ENCODE measurements at regions not wholly inside any gene's neighbourhood (a gene's known extent, or its start where the extent isn't known, plus 50 kb on each side); places are given as distances from the start of the nearest gene placed in this dataset.

GRCh38 chr19:31874313-31874712 is 471.1 kb upstream of the ZNF507 start:
- Histone ChIP-seq H3K4me3 (no peak overlapping the region), H3K4me1 (no peaks in the 10 kb centered on the region), H3K9me3 (no peaks in the 10 kb centered on the region), H3K27me3 (no peaks in the 10 kb centered on the region), H3K27ac (no peak overlapping the region), H3K36me3 (ENCODE audit: low read depth, missing control alignments) (no peaks in the 10 kb centered on the region)
- TF ChIP-seq CTCF (IDR thresholded peaks at IDR 0.05), result no peak
- no peak for TF ChIP-seq POLR2A (IDR thresholded peaks at IDR 0.05)
- DNase-seq, result no peak
- intact Hi-C loops (cut with DNase I; ENCODE audit: low total_unique reads), result no loop called here
- WGBS, 2 donors, result 82 to 83% methylated on average over 4 of the region's 4 CpGs

GRCh38 chr19:31875591-31875990 is 469.8 kb upstream of the ZNF507 start:
- 77 to 88% methylated on average over 16 of the region's 16 CpGs for WGBS, 2 donors
- intact Hi-C loops (cut with DNase I; ENCODE audit: low total_unique reads), result no loop called here
- DNase-seq, result no peak
- no peaks in the 10 kb centered on the region for H3K9me3 ChIP-seq
- no peaks in the 10 kb centered on the region for H3K4me1 ChIP-seq
- H3K27me3 ChIP-seq, result no peaks in the 10 kb centered on the region
- TF ChIP-seq POLR2A (IDR thresholded peaks at IDR 0.05), result no peak
- TF ChIP-seq CTCF (IDR thresholded peaks at IDR 0.05), result no peak
- no peak overlapping the region for H3K27ac ChIP-seq
- H3K4me3 ChIP-seq, result no peak overlapping the region
- H3K36me3 ChIP-seq (ENCODE audit: low read depth, missing control alignments), result no peaks in the 10 kb centered on the region

GRCh38 chr19:31880283-31880682 is 465.1 kb upstream of the ZNF507 start:
- no peaks in the 10 kb centered on the region for H3K27me3 ChIP-seq
- H3K9me3 ChIP-seq, result no peaks in the 10 kb centered on the region
- intact Hi-C loops (cut with DNase I; ENCODE audit: low total_unique reads), result no loop called here
- TF ChIP-seq POLR2A (IDR thresholded peaks at IDR 0.05), result no peak
- TF ChIP-seq CTCF (IDR thresholded peaks at IDR 0.05), result no peak
- no peak overlapping the region for H3K27ac ChIP-seq
- peaks cover under 1% of the 10 kb centered on the region for H3K4me1 ChIP-seq
- no peak overlapping the region for H3K4me3 ChIP-seq
- no peaks in the 10 kb centered on the region for H3K36me3 ChIP-seq (ENCODE audit: low read depth, missing control alignments)
- no peak for DNase-seq
- 82 to 93% methylated on average over 2 of the region's 2 CpGs for WGBS, 2 donors

GRCh38 chr19:31881988-31882387 is 463.4 kb upstream of the ZNF507 start:
- Histone ChIP-seq H3K27me3 (no peaks in the 10 kb centered on the region), H3K36me3 (ENCODE audit: low read depth, missing control alignments) (no peaks in the 10 kb centered on the region), H3K4me3 (no peak overlapping the region), H3K27ac (no peak overlapping the region), H3K4me1 (peaks cover 10% of the 10 kb centered on the region), H3K9me3 (no peaks in the 10 kb centered on the region)
- no peak for TF ChIP-seq POLR2A (IDR thresholded peaks at IDR 0.05)
- 89 to 95% methylated on average over 7 of the region's 7 CpGs for WGBS, 2 donors
- DNase-seq, result no peak
- intact Hi-C loops (cut with DNase I; ENCODE audit: low total_unique reads), result no loop called here

- no peak for TF ChIP-seq POLR2A (IDR thresholded peaks at IDR 0.05)
- no peak for TF ChIP-seq CTCF (IDR thresholded peaks at IDR 0.05)
- Histone ChIP-seq H3K9me3 (no peaks in the 10 kb centered on the region), H3K4me3 (no peak overlapping the region), H3K4me1 (peaks cover 10% of the 10 kb centered on the region), H3K27me3 (no peaks in the 10 kb centered on the region), H3K27ac (no peak overlapping the region), H3K36me3 (ENCODE audit: low read depth, missing control alignments) (no peaks in the 10 kb centered on the region)
- 91 to 94% methylated on average over 2 of the region's 2 CpGs for WGBS, 2 donors
- intact Hi-C loops (cut with DNase I; ENCODE audit: low total_unique reads), result no loop called here
- no peak for DNase-seq
Measured at GRCh38 chr19:31882709-31883108, 462.7 kb upstream of the ZNF507 start.
